HL-60 (cell line): ENCODE measurements at regions not wholly inside any gene's neighbourhood (a gene's known extent, or its start where the extent isn't known, plus 50 kb on each side); places are given as distances from the start of the nearest gene placed in this dataset.

Experiments
- DNase-seq, 2 experiments: peaks; one replicate each; pipeline ENCODE4 v3.0.0-alpha.2; 2010 to 2020; ENCODE audit warnings: low read depth in 1 of 2, low spot score in 1 of 2
- H3K27ac ChIP-seq: fragments of 250-450 bp; sonication (Bioruptor Pico); replicated peaks from 2 replicates; pipeline ENCODE4 v1.5.1; 2020; ENCODE audit warnings: mild to moderate bottlenecking, moderate library complexity
- H3K27me3 ChIP-seq: fragments of 250-450 bp; sonication (Bioruptor Pico); 2 replicates; pipeline ENCODE4 v1.5.1; 2021; ENCODE audit warnings: mild to moderate bottlenecking, moderate library complexity; ENCODE audit not compliant: insufficient read depth, poor library complexity, severe bottlenecking
- H3K4me3 ChIP-seq: replicated peaks from 2 replicates; pipeline ENCODE4 v1.5.1; 2011; ENCODE audit warnings: mild to moderate bottlenecking, control low read depth, low read length; ENCODE audit not compliant: insufficient read depth
- GABPA ChIP-seq: IDR thresholded peaks from 2 replicates; pipeline ENCODE4 v1.6.1; 2012; ENCODE audit warnings: low read depth
- POLR2AphosphoS5 ChIP-seq: IDR thresholded peaks from 2 replicates; pipeline ENCODE4 v1.6.1; 2012; ENCODE audit warnings: low read depth
- REST ChIP-seq: IDR thresholded peaks from 2 replicates; pipeline ENCODE4 v1.6.1; 2012; ENCODE audit warnings: low read depth; ENCODE audit not compliant: insufficient replicate concordance
- SPI1 ChIP-seq: IDR thresholded peaks from 2 replicates; pipeline ENCODE4 v1.6.1; 2012; ENCODE audit warnings: low read depth, mild to moderate bottlenecking, borderline replicate concordance
- TF ChIP-seq, protein P1 (sequence below): IDR thresholded peaks from one replicate; pipeline ENCODE4 v1.5.1; 2011; ENCODE audit warnings: low read length, control low read depth, inconsistent platforms; ENCODE audit not compliant: insufficient read depth

- DNase-seq, result no peak
- no peak overlapping the region for H3K4me3 ChIP-seq
- no peak overlapping the region for H3K27ac ChIP-seq
- TF ChIP-seq, protein P1, sequence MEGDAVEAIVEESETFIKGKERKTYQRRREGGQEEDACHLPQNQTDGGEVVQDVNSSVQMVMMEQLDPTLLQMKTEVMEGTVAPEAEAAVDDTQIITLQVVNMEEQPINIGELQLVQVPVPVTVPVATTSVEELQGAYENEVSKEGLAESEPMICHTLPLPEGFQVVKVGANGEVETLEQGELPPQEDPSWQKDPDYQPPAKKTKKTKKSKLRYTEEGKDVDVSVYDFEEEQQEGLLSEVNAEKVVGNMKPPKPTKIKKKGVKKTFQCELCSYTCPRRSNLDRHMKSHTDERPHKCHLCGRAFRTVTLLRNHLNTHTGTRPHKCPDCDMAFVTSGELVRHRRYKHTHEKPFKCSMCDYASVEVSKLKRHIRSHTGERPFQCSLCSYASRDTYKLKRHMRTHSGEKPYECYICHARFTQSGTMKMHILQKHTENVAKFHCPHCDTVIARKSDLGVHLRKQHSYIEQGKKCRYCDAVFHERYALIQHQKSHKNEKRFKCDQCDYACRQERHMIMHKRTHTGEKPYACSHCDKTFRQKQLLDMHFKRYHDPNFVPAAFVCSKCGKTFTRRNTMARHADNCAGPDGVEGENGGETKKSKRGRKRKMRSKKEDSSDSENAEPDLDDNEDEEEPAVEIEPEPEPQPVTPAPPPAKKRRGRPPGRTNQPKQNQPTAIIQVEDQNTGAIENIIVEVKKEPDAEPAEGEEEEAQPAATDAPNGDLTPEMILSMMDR, result no peak
- no peak for TF ChIP-seq GABPA
- no peak for TF ChIP-seq REST
- no peaks in the 10 kb centered on the region for H3K27me3 ChIP-seq
Observed at GRCh38 chr5:3006526-3006925, 255.0 kb upstream of the IRX2 start.

DNA sequence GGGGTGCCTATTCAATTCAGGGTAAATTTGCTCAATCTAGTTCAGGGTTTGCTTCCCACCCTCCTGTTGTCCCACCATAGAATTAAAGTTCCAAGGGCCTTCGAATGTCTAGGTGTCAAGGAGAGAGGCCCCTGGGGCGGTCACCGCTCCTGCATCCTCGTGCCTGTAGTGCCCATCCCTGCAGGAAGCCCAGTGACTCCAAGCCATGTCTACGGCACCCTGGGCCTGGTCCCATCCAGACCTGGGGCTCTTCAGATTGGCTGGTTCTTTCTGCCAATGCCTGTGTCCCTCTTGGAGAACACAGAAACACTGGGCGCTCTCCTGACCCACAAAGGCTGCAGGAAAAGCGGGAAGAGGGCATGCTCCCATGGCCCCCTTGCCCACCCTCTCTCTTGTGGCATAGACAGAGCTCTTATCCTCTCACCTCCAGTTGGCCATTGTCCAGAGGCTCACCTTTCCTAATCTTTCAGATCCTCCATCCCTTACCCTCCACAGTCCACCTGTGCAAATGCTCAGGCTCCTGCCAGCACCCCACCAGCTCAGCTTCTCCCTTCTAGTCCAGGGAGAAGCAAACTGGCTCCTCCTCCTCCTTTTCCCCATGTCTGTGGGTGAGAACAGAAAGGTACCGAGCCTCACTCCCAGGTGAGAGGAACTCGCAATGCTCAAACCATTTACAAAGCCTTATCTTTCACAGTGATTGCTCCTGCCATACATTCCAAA is 253.0 kb upstream of the IRX2 start:
- H3K27me3 ChIP-seq, result no peaks in the 10 kb centered on the region
- H3K27ac ChIP-seq, result no peak overlapping the region
- H3K4me3 ChIP-seq, result no peak overlapping the region
- no peak for DNase-seq
- TF ChIP-seq SPI1, result no peak

GRCh38 chr5:3002230-3002629 is 250.8 kb upstream of the IRX2 start:
- Histone ChIP-seq H3K27ac (no peak overlapping the region), H3K27me3 (no peaks in the 10 kb centered on the region), H3K4me3 (no peak overlapping the region)
- DNase-seq, result no peak
- no peak for TF ChIP-seq REST
- no peak for TF ChIP-seq GABPA
- TF ChIP-seq, protein P1, result no peak
- no peak for TF ChIP-seq SPI1
- TF ChIP-seq POLR2AphosphoS5, result no peak

DNA sequence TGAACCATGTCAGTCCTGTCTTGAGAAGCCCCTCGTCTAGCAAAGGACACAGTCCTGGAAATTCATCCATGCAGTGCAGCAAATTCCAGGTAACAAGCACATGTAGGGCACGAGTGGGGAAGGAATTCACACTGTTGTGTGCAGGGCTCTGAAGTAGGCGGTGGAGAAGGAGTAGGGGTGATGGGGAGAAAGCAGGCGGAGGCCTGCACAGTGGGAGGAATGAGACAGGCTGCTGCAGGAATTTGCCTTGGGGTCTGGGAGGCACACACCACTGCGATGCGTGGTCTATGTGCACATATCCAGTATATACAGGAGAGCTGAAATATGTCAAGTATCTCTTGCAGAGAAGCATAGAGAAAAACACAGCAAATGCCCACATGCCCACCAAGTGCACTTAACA is 249.2 kb upstream of the IRX2 start:
- TF ChIP-seq GABPA, result no peak
- TF ChIP-seq REST, result no peak
- TF ChIP-seq, protein P1, result no peak
- no peak for TF ChIP-seq POLR2AphosphoS5
- no peak for TF ChIP-seq SPI1
- no peak for DNase-seq
- H3K27ac ChIP-seq, result no peak overlapping the region

More for the DNA sequence above, 249.2 kb upstream of the IRX2 start:
- Histone ChIP-seq H3K4me3 (no peak overlapping the region), H3K27me3 (no peaks in the 10 kb centered on the region)
